SU-DHL-6 (cell line): ENCODE measurements at regions not wholly inside any gene's neighbourhood (a gene's known extent, or its start where the extent isn't known, plus 50 kb on each side); places are given as distances from the start of the nearest gene placed in this dataset.

Experiments
- EZH2phosphoT487 ChIP-seq: fragments of 200-600 bp; sonication (generic), shearing (Covaris generic); conservative IDR thresholded peaks from 2 replicates; pipeline ENCODE4 v1.6.1; 2018; ENCODE audit warnings: mild to moderate bottlenecking, antibody characterized with exemption, low read length, moderate library complexity, mixed read lengths
- TF ChIP-seq, protein P1 (sequence below): fragments of 200-600 bp; sonication (generic); IDR thresholded peaks from one replicate; pipeline ENCODE4 v1.5.1; 2017; ENCODE audit warnings: antibody characterized with exemption, mild to moderate bottlenecking, low read length, moderate library complexity; ENCODE audit not compliant: insufficient read depth, poor library complexity, severe bottlenecking

DNA sequence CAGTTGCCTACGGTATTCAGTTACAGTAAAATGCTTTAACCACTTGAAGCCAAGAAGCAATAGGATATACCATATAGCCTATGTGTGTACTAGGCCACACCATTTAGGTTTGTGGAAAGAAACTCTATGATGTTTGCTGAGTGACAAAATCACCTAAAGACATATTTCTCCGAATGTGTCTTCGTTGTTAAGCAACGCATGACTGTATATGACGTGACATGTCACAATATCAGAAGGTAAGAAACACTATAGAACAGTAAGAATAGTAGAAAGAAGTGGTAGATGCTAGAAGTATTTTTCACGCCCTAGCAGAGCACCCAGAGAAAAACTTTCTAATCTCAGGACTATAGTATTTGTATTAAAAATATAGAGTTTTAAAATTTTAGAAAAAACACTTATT is 1188.2 kb upstream of the B3GALT2 start:
- no peak for TF ChIP-seq EZH2phosphoT487
- TF ChIP-seq, protein P1, sequence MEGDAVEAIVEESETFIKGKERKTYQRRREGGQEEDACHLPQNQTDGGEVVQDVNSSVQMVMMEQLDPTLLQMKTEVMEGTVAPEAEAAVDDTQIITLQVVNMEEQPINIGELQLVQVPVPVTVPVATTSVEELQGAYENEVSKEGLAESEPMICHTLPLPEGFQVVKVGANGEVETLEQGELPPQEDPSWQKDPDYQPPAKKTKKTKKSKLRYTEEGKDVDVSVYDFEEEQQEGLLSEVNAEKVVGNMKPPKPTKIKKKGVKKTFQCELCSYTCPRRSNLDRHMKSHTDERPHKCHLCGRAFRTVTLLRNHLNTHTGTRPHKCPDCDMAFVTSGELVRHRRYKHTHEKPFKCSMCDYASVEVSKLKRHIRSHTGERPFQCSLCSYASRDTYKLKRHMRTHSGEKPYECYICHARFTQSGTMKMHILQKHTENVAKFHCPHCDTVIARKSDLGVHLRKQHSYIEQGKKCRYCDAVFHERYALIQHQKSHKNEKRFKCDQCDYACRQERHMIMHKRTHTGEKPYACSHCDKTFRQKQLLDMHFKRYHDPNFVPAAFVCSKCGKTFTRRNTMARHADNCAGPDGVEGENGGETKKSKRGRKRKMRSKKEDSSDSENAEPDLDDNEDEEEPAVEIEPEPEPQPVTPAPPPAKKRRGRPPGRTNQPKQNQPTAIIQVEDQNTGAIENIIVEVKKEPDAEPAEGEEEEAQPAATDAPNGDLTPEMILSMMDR = no peak
